GM21786 (cell line): ENCODE measurements at regions not wholly inside any gene's neighbourhood (a gene's known extent, or its start where the extent isn't known, plus 50 kb on each side); places are given as distances from the start of the nearest gene placed in this dataset.
"Not testable (repeated sequence)": the region's sequence is repeated elsewhere in the genome, so short reads cannot be mapped to it uniquely, and the experiment has no call there.

Experiments
- ATAC-seq: cut with Tn5 transposase; IDR thresholded peaks from one replicate; pipeline ENCODE4 v1.9.1; 2021; ENCODE audit not compliant: unreplicated experiment

- ATAC-seq: no peak
Observed at GRCh38 chr9:120338340-120338739, 241.6 kb downstream of the CDK5RAP2 start.

- no peak for ATAC-seq
Observed at GRCh38 chr9:120337131-120337530, 242.8 kb downstream of the CDK5RAP2 start.

GRCh38 chr9:120336753-120337090, 243.2 kb downstream of the CDK5RAP2 start:
- no peak for ATAC-seq

- no peak for ATAC-seq
Observed at GRCh38 chr9:120336021-120336752, 243.8 kb downstream of the CDK5RAP2 start.

- no peak for ATAC-seq
Observed at GRCh38 chr9:120331913-120332312, 248.1 kb downstream of the CDK5RAP2 start.

GRCh38 chr9:120330031-120330430, 249.9 kb downstream of the CDK5RAP2 start:
- ATAC-seq: no peak

GRCh38 chr9:120327322-120327721, 252.6 kb downstream of the CDK5RAP2 start:
- ATAC-seq: no peak

GRCh38 chr9:120326049-120326693, 253.8 kb downstream of the CDK5RAP2 start:
- no peak for ATAC-seq

GRCh38 chr9:120324996-120325642, 254.8 kb downstream of the CDK5RAP2 start:
- ATAC-seq: no peak

GRCh38 chr9:120324461-120324860, 255.5 kb downstream of the CDK5RAP2 start:
- ATAC-seq: no peak

- no peak for ATAC-seq
Observed at GRCh38 chr9:120323125-120323524, 256.8 kb downstream of the CDK5RAP2 start.

- no peak for ATAC-seq
Observed at GRCh38 chr9:120319452-120319851, 260.5 kb downstream of the CDK5RAP2 start.

- no peak for ATAC-seq
Observed at GRCh38 chr9:120315154-120315553, 264.8 kb downstream of the CDK5RAP2 start.

- ATAC-seq: no peak
Observed at GRCh38 chr9:120312031-120312430, 267.9 kb downstream of the CDK5RAP2 start.

- ATAC-seq: no peak
Observed at GRCh38 chr9:120310035-120310434, 269.9 kb downstream of the CDK5RAP2 start.

GRCh38 chr9:120308495-120308894, 271.5 kb downstream of the CDK5RAP2 start:
- no peak for ATAC-seq

GRCh38 chr9:120307599-120307998, 272.4 kb downstream of the CDK5RAP2 start:
- ATAC-seq: no peak

GRCh38 chr9:120306561-120306960, 273.4 kb downstream of the CDK5RAP2 start:
- no peak for ATAC-seq

GRCh38 chr9:120306088-120306487, 273.9 kb downstream of the CDK5RAP2 start:
- ATAC-seq: no peak

- not testable (repeated sequence) for ATAC-seq
Observed at GRCh38 chr9:120304896-120305295, 275.1 kb downstream of the CDK5RAP2 start.

GRCh38 chr9:120303519-120303918, 276.4 kb downstream of the CDK5RAP2 start:
- ATAC-seq: no peak

- ATAC-seq: no peak
Observed at GRCh38 chr9:120299785-120300184, 280.2 kb downstream of the CDK5RAP2 start.
